Right lobe of liver (tissue), 6 donors: ENCODE measurements at regions not wholly inside any gene's neighbourhood (a gene's known extent, or its start where the extent isn't known, plus 50 kb on each side); places are given as distances from the start of the nearest gene placed in this dataset.

ENCODE experiments used
- ATAC-seq, 4 donors: fragments of 200-7000 bp; cut with Tn5 transposase; one replicate each; pipeline ENCODE4 v1.9.1; 2020; ENCODE audit warnings: mild to moderate bottlenecking in 4 of 4, moderate library complexity in 4 of 4
- DNase-seq, 3 donors: peaks; one replicate each; pipeline ENCODE4 v3.0.0-alpha.2; 2020
- H3K27ac ChIP-seq, 3 donors: fragments of 200-600 bp; one replicate each; pipeline ENCODE4 v1.8.0; 2022
- H3K27me3 ChIP-seq, 2 donors: fragments of 200-600 bp; one replicate each; pipeline ENCODE4 v1.8.0; 2022
- H3K36me3 ChIP-seq, 4 donors: fragments of 200-600 bp; sonication (generic) in 1 of 4; one replicate each; pipeline versions ENCODE4 v1.5.1 to v1.8.0; 2017 to 2022; ENCODE audit warnings: control low read depth in 1 of 4
- H3K4me1 ChIP-seq, 4 donors: fragments of 200-600 bp; sonication (generic) in 1 of 4; one replicate each; pipeline versions ENCODE4 v1.5.1 to v1.8.0; 2017 to 2022; ENCODE audit warnings: control low read depth in 1 of 4
- H3K4me3 ChIP-seq, 3 donors: fragments of 200-600 bp; one replicate each; pipeline ENCODE4 v1.8.0; 2022
- H3K9me3 ChIP-seq, 4 donors: fragments of 200-600 bp; sonication (generic) in 1 of 4; one replicate each; pipeline versions ENCODE4 v1.5.1 to v1.8.0; 2017 to 2022; ENCODE audit warnings: control low read depth in 1 of 4
- CTCF ChIP-seq, 4 donors: fragments of 200-600 bp in 3 of 4; fragments of 450-650 bp in 1 of 4; IDR thresholded peaks; one replicate each; pipeline versions ENCODE4 v1.5.1 to v1.8.0; 2016 to 2022; ENCODE audit warnings: antibody characterized with exemption in 4 of 4, mild to moderate bottlenecking in 2 of 4
- POLR2A ChIP-seq: fragments of 450-650 bp; IDR thresholded peaks from one replicate; pipeline ENCODE4 v1.6.1; 2017; ENCODE audit warnings: antibody characterized with exemption, mild to moderate bottlenecking
- WGBS: methylation state at CpG from one replicate; pipeline ENCODE4 v1.1.6; 2018; ENCODE audit warnings: low coverage, low lambda C conversion rate; ENCODE audit not compliant: insufficient coverage; ENCODE audit errors: missing lambda C conversion rate; 5-methylcytosine and 5-hydroxymethylcytosine counted together
- intact Hi-C, 2 donors: fragments of 100-400 bp; cut with DNase I; formaldehyde crosslinking; loops; one replicate each; pipeline versions ENCODE4 v1.11.2 to v1.14.1; 2022
- donor health status: DM: no; HTN: yes; CAD: no.
- donor health status: DM: no; HTN: no; CAD: no.
- donor health status: DM: no; HTN: no; CAD: no.
- donor health status: DM: no; HTN: yes; CAD: no.
- donor health status: DM: no; HTN: yes; CAD: no.

- DNase-seq (no peak), ATAC-seq (no peak)
- no peaks in the 10 kb centered on the region for H3K9me3 ChIP-seq
- H3K27me3 ChIP-seq = no peaks in the 10 kb centered on the region
- H3K4me1 ChIP-seq = no peaks in the 10 kb centered on the region
- 39% methylated on average over 22 of the region's 32 CpGs for WGBS
- intact Hi-C loops = no loop called here
- no peak overlapping the region for H3K4me3 ChIP-seq
- no peak for TF ChIP-seq POLR2A
- TF ChIP-seq CTCF (IDR thresholded peaks at IDR 0.05) = no peak
- no peak overlapping the region for H3K27ac ChIP-seq
- H3K36me3 ChIP-seq = no peaks in the 10 kb centered on the region
Measured at GRCh38 chr21:33151941-33152731, 77.6 kb upstream of the IFNAR2 start.

- intact Hi-C loops = no loop called here
- WGBS = 84% methylated on average over 11 of the region's 13 CpGs
- Histone ChIP-seq H3K4me1 (no peaks in the 10 kb centered on the region), H3K27ac (no peak overlapping the region), H3K36me3 (no peaks in the 10 kb centered on the region), H3K27me3 (no peaks in the 10 kb centered on the region), H3K4me3 (no peak overlapping the region), H3K9me3 (no peaks in the 10 kb centered on the region)
- DNase-seq (no peak), ATAC-seq (no peak)
- TF ChIP-seq CTCF (IDR thresholded peaks at IDR 0.05) = no peak
- TF ChIP-seq POLR2A = no peak
Measured at GRCh38 chr21:33152732-33153130, 77.0 kb upstream of the IFNAR2 start.

GRCh38 chr21:33155005-33155404 lies 74.7 kb upstream of the IFNAR2 start:
- Histone ChIP-seq H3K36me3 (no peaks in the 10 kb centered on the region), H3K4me3 (no peak overlapping the region), H3K9me3 (peaks cover 0 to 6% (median 0%) of the 10 kb centered on the region in 4 donors), H3K4me1 (no peaks in the 10 kb centered on the region), H3K27ac (no peak overlapping the region), H3K27me3 (no peaks in the 10 kb centered on the region)
- intact Hi-C loops = no loop called here
- TF ChIP-seq CTCF (IDR thresholded peaks at IDR 0.05) (no peak), POLR2A (no peak)
- 64% methylated on average over 1 of the region's 1 CpG for WGBS
- no peak for ATAC-seq
- DNase-seq = no peak

- Histone ChIP-seq H3K4me3 (no peak overlapping the region), H3K27ac (no peak overlapping the region), H3K9me3 (peaks cover 0 to 6% (median 0%) of the 10 kb centered on the region in 4 donors), H3K36me3 (no peaks in the 10 kb centered on the region), H3K4me1 (no peaks in the 10 kb centered on the region), H3K27me3 (no peaks in the 10 kb centered on the region)
- no peak for ATAC-seq
- 34% methylated on average over 5 of the region's 6 CpGs for WGBS
- TF ChIP-seq POLR2A (no peak), CTCF (IDR thresholded peaks at IDR 0.05) (no peak)
- intact Hi-C loops = no loop called here
- no peak for DNase-seq
Measured at GRCh38 chr21:33155422-33155821, 74.3 kb upstream of the IFNAR2 start.
